ENCODE measurements at regions not wholly inside any gene's neighbourhood (a gene's known extent, or its start where the extent isn't known, plus 50 kb on each side); places are given as distances from the start of the nearest gene placed in this dataset.

DNA sequence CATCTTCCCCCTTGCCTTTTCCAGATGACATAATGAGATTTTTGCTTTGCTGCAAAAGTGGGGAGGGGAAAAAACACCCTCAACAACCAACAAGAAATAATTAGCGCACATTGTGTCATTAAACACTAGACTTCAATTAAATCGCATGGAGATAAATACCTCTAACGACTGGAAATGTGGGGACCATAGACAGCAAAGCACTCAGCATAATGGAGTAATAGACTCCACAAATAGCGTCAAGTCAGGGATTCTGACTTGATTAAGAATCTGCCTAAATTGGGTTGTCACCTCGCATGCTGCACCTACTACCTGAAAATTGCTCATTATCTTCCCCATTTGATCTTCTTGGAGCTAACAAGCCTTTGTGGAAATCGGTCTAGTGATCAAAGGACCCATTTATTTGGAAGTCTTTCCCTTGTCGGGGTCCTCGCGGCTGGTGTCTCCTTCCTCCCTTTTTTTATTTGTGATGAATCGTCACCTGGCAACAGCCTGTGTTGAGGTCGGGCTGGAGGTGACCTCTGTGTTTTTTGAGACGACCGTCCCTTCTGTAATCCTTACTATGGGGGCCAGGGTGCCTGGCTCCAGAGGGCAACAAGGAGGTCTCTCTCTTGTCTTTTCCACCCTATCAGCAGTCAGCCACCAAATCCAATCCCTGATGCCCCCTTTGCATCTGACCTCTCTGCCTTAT lies 75.3 kb upstream of the IGSF21 start:
- ChIA-PET POLR2A (no interaction called here), CTCF (interaction anchor here (1.0 kb wide), 1 partner anchor 9 kb away, joined by 4 read pairs; no protein-coding TSS in a partner anchor)
- H3K4me3 ChIP-seq (ENCODE audit: low read depth, low read length), result no peak overlapping the region
- H3K27ac ChIP-seq (ENCODE audit: extremely low read depth, low read depth, low read length), result no peak overlapping the region
- H3K4me1 ChIP-seq (ENCODE audit: control insufficient read depth, insufficient read depth, low read length), result no peaks in the 10 kb centered on the region
- H3K36me3 ChIP-seq (ENCODE audit: control insufficient read depth in 2 of 2, insufficient read depth in 1 of 2, low read length in 2 of 2), result no peaks in the 10 kb centered on the region
- TF ChIP-seq ZNF776 (tag by site-specific recombination; IDR thresholded peaks at IDR 0.05; ENCODE audit: borderline replicate concordance), result no peak
- TF ChIP-seq ZNF514 (tag by site-specific recombination; IDR thresholded peaks at IDR 0.05), result no peak
- TF ChIP-seq, protein P1, sequence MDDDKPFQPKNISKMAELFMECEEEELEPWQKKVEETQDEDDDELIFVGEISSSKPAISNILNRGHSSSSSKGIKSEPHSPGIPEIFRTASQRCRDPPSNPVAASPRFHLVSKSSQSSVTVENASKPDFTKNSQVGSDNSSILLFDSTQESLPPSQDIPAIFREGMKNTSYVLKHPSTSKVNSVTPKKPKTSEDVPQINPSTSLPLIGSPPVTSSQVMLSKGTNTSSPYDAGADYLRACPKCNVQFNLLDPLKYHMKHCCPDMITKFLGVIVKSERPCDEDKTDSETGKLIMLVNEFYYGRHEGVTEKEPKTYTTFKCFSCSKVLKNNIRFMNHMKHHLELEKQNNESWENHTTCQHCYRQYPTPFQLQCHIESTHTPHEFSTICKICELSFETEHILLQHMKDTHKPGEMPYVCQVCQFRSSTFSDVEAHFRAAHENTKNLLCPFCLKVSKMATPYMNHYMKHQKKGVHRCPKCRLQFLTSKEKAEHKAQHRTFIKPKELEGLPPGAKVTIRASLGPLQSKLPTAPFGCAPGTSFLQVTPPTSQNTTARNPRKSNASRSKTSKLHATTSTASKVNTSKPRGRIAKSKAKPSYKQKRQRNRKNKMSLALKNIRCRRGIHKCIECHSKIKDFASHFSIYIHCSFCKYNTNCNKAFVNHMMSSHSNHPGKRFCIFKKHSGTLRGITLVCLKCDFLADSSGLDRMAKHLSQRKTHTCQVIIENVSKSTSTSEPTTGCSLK (tag by site-specific recombination; IDR thresholded peaks at IDR 0.05), result no peak
- TF ChIP-seq, protein P2, sequence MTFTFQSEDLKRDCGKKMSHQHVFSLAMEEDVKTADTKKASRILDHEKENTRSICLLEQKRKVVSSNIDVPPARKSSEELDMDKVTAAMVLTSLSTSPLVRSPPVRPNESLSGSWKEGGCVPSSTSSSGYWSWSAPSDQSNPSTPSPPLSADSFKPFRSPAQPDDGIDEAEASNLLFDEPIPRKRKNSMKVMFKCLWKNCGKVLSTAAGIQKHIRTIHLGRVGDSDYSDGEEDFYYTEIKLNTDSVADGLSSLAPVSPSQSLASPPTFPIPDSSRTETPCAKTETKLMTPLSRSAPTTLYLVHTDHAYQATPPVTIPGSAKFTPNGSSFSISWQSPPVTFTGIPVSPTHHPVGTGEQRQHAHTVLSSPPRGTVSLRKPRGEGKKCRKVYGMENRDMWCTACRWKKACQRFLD (tag by site-specific recombination; IDR thresholded peaks at IDR 0.05), result no peak
- no peaks in the 10 kb centered on the region for H3K9me3 ChIP-seq (ENCODE audit: control insufficient read depth, insufficient read depth, low read depth, low read length)

DNA sequence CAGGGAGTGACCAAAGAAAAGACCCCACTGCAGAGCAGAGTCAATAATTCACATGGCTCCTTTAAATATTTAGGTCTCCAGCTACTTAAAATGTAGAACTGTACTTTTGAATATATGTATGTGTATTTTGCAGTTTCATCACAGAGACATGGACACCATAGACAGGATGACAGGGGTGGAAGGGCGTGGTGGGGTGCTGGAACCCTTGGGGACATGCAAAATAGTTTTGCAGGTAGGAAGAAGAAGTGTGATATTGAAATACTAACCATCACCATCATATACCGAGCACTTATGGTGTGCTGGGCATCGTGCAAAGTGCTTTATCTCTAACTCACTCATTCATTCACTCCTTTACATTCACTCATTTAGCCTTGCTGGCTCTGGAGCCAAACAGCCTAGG lies 72.5 kb upstream of the IGSF21 start:
- H3K4me1 ChIP-seq (ENCODE audit: control insufficient read depth, insufficient read depth, low read length), result no peaks in the 10 kb centered on the region
- CTCF ChIA-PET, result no interaction called here
- H3K9me3 ChIP-seq (ENCODE audit: control insufficient read depth, insufficient read depth, low read depth, low read length), result no peaks in the 10 kb centered on the region
- H3K27ac ChIP-seq (ENCODE audit: extremely low read depth, low read depth, low read length), result no peak overlapping the region
- H3K36me3 ChIP-seq (ENCODE audit: control insufficient read depth in 2 of 2, insufficient read depth in 1 of 2, low read length in 2 of 2), result no peaks in the 10 kb centered on the region
- POLR2A ChIA-PET, result no interaction called here
- H3K4me3 ChIP-seq (ENCODE audit: low read depth, low read length), result no peak overlapping the region
- no peak for TF ChIP-seq ZNF843 (tag by site-specific recombination; IDR thresholded peaks at IDR 0.05)
- TF ChIP-seq, protein P3, sequence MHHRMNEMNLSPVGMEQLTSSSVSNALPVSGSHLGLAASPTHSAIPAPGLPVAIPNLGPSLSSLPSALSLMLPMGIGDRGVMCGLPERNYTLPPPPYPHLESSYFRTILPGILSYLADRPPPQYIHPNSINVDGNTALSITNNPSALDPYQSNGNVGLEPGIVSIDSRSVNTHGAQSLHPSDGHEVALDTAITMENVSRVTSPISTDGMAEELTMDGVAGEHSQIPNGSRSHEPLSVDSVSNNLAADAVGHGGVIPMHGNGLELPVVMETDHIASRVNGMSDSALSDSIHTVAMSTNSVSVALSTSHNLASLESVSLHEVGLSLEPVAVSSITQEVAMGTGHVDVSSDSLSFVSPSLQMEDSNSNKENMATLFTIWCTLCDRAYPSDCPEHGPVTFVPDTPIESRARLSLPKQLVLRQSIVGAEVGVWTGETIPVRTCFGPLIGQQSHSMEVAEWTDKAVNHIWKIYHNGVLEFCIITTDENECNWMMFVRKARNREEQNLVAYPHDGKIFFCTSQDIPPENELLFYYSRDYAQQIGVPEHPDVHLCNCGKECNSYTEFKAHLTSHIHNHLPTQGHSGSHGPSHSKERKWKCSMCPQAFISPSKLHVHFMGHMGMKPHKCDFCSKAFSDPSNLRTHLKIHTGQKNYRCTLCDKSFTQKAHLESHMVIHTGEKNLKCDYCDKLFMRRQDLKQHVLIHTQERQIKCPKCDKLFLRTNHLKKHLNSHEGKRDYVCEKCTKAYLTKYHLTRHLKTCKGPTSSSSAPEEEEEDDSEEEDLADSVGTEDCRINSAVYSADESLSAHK (tag by site-specific recombination; IDR thresholded peaks at IDR 0.05), result no peak
- no peak for TF ChIP-seq ZNF266 (tag by site-specific recombination; IDR thresholded peaks at IDR 0.05; ENCODE audit: low read depth)
- TF ChIP-seq ZNF169 (tag by site-specific recombination; IDR thresholded peaks at IDR 0.05), result no peak
- TF ChIP-seq, protein P4, sequence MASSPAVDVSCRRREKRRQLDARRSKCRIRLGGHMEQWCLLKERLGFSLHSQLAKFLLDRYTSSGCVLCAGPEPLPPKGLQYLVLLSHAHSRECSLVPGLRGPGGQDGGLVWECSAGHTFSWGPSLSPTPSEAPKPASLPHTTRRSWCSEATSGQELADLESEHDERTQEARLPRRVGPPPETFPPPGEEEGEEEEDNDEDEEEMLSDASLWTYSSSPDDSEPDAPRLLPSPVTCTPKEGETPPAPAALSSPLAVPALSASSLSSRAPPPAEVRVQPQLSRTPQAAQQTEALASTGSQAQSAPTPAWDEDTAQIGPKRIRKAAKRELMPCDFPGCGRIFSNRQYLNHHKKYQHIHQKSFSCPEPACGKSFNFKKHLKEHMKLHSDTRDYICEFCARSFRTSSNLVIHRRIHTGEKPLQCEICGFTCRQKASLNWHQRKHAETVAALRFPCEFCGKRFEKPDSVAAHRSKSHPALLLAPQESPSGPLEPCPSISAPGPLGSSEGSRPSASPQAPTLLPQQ (tag by site-specific recombination; IDR thresholded peaks at IDR 0.05), result no peak
- TF ChIP-seq ZNF416 (tag by site-specific recombination; IDR thresholded peaks at IDR 0.05), result no peak
- no peak for TF ChIP-seq ZFHX2 (tag by site-specific recombination; conservative IDR thresholded peaks at IDR 0.05)
- TF ChIP-seq, protein P5, sequence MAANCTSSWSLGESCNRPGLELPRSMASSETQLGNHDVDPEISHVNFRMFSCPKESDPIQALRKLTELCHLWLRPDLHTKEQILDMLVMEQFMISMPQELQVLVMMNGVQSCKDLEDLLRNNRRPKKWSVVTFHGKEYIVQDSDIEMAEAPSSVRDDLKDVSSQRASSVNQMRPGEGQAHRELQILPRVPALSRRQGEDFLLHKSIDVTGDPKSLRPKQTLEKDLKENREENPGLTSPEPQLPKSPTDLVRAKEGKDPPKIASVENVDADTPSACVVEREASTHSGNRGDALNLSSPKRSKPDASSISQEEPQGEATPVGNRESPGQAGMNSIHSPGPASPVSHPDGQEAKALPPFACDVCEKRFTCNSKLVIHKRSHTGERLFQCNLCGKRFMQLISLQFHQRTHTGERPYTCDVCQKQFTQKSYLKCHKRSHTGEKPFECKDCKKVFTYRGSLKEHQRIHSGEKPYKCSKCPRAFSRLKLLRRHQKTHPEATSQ (tag by site-specific recombination; IDR thresholded peaks at IDR 0.05), result no peak
- TF ChIP-seq GLI2 (tag by site-specific recombination; IDR thresholded peaks at IDR 0.05; ENCODE audit: borderline replicate concordance, low read depth), result no peak
- TF ChIP-seq ZNF311 (tag by site-specific recombination; IDR thresholded peaks at IDR 0.05; ENCODE audit: borderline replicate concordance), result no peak
- no peak for TF ChIP-seq ZNF391 (tag by site-specific recombination; IDR thresholded peaks at IDR 0.05; ENCODE audit: borderline replicate concordance, low read depth)
- TF ChIP-seq, protein P6, sequence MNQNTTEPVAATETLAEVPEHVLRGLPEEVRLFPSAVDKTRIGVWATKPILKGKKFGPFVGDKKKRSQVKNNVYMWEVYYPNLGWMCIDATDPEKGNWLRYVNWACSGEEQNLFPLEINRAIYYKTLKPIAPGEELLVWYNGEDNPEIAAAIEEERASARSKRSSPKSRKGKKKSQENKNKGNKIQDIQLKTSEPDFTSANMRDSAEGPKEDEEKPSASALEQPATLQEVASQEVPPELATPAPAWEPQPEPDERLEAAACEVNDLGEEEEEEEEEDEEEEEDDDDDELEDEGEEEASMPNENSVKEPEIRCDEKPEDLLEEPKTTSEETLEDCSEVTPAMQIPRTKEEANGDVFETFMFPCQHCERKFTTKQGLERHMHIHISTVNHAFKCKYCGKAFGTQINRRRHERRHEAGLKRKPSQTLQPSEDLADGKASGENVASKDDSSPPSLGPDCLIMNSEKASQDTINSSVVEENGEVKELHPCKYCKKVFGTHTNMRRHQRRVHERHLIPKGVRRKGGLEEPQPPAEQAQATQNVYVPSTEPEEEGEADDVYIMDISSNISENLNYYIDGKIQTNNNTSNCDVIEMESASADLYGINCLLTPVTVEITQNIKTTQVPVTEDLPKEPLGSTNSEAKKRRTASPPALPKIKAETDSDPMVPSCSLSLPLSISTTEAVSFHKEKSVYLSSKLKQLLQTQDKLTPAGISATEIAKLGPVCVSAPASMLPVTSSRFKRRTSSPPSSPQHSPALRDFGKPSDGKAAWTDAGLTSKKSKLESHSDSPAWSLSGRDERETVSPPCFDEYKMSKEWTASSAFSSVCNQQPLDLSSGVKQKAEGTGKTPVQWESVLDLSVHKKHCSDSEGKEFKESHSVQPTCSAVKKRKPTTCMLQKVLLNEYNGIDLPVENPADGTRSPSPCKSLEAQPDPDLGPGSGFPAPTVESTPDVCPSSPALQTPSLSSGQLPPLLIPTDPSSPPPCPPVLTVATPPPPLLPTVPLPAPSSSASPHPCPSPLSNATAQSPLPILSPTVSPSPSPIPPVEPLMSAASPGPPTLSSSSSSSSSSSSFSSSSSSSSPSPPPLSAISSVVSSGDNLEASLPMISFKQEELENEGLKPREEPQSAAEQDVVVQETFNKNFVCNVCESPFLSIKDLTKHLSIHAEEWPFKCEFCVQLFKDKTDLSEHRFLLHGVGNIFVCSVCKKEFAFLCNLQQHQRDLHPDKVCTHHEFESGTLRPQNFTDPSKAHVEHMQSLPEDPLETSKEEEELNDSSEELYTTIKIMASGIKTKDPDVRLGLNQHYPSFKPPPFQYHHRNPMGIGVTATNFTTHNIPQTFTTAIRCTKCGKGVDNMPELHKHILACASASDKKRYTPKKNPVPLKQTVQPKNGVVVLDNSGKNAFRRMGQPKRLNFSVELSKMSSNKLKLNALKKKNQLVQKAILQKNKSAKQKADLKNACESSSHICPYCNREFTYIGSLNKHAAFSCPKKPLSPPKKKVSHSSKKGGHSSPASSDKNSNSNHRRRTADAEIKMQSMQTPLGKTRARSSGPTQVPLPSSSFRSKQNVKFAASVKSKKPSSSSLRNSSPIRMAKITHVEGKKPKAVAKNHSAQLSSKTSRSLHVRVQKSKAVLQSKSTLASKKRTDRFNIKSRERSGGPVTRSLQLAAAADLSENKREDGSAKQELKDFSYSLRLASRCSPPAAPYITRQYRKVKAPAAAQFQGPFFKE (tag by site-specific recombination; IDR thresholded peaks at IDR 0.05; ENCODE audit: borderline replicate concordance), result no peak
- TF ChIP-seq, protein P7, sequence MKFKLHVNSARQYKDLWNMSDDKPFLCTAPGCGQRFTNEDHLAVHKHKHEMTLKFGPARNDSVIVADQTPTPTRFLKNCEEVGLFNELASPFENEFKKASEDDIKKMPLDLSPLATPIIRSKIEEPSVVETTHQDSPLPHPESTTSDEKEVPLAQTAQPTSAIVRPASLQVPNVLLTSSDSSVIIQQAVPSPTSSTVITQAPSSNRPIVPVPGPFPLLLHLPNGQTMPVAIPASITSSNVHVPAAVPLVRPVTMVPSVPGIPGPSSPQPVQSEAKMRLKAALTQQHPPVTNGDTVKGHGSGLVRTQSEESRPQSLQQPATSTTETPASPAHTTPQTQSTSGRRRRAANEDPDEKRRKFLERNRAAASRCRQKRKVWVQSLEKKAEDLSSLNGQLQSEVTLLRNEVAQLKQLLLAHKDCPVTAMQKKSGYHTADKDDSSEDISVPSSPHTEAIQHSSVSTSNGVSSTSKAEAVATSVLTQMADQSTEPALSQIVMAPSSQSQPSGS (tag by site-specific recombination; IDR thresholded peaks at IDR 0.05; ENCODE audit: low read depth), result no peak
